Ascending aorta (tissue), 2 donors: ENCODE measurements at regions not wholly inside any gene's neighbourhood (a gene's known extent, or its start where the extent isn't known, plus 50 kb on each side); places are given as distances from the start of the nearest gene placed in this dataset.

ENCODE experiments used
- DNase-seq, 2 donors: peaks; one replicate each; pipeline ENCODE4 v3.0.0-alpha.2; 2019; ENCODE audit warnings: low spot score in 2 of 2
- H3K27ac ChIP-seq, 2 donors: fragments of 200-600 bp; sonication (generic); one replicate each; pipeline ENCODE4 v1.5.1; 2016 to 2017; ENCODE audit warnings: mild to moderate bottlenecking in 1 of 2
- H3K27me3 ChIP-seq: fragments of 200-600 bp; sonication (generic); one replicate; pipeline ENCODE4 v1.5.1; 2017
- H3K36me3 ChIP-seq, 2 donors: fragments of 200-600 bp; sonication (generic); one replicate each; pipeline ENCODE4 v1.5.1; 2016
- H3K4me1 ChIP-seq, 2 donors: fragments of 200-600 bp; sonication (generic); one replicate each; pipeline ENCODE4 v1.5.1; 2016 to 2017; ENCODE audit warnings: mild to moderate bottlenecking in 1 of 2
- H3K4me3 ChIP-seq, 2 donors: fragments of 200-600 bp; sonication (generic); one replicate each; pipeline ENCODE4 v1.5.1; 2016 to 2017; ENCODE audit warnings: mild to moderate bottlenecking in 1 of 2
- H3K9me3 ChIP-seq, 2 donors: fragments of 200-600 bp; sonication (generic); one replicate each; pipeline ENCODE4 v1.5.1; 2016
- CTCF ChIP-seq, 3 experiments: fragments of 200-600 bp in 2 of 3; fragments of 450-650 bp in 1 of 3; sonication (generic) in 2 of 3; IDR thresholded peaks; one replicate each; pipeline ENCODE4 v1.5.1; 2016 to 2019; ENCODE audit warnings: antibody characterized with exemption in 3 of 3, mild to moderate bottlenecking in 1 of 3, moderate library complexity in 1 of 3
- intact Hi-C: fragments of 100-400 bp; cut with DNase I; formaldehyde crosslinking; loops from one replicate; pipeline ENCODE4 v1.15.1; 2023

- DNase-seq: no peak
Measured at GRCh38 chr11:111093061-111093460, 152.5 kb upstream of the POU2AF2 start.

GRCh38 chr11:111091321-111091938 is 154.1 kb upstream of the POU2AF2 start:
- DNase-seq: no peak
- Histone ChIP-seq H3K27ac (no peak overlapping the region), H3K4me1 (no peaks in the 10 kb centered on the region), H3K36me3 (no peaks in the 10 kb centered on the region), H3K27me3 (no peaks in the 10 kb centered on the region), H3K4me3 (no peak overlapping the region), H3K9me3 (no peaks in the 10 kb centered on the region)
- TF ChIP-seq CTCF (IDR thresholded peaks at IDR 0.05): no peak
- intact Hi-C loops: loop anchor here (10.0 kb wide), 1 partner anchor 613 kb away; no protein-coding TSS in a partner anchor

More at GRCh38 chr11:111093061-111093460, 152.5 kb upstream of the POU2AF2 start:
- H3K27me3 ChIP-seq: no peaks in the 10 kb centered on the region
- H3K9me3 ChIP-seq: no peaks in the 10 kb centered on the region
- intact Hi-C loops: loop anchor here (10.0 kb wide), 1 partner anchor 612 kb away; no protein-coding TSS in a partner anchor
- H3K36me3 ChIP-seq: no peaks in the 10 kb centered on the region
- no peaks in the 10 kb centered on the region for H3K4me1 ChIP-seq
- no peak overlapping the region for H3K27ac ChIP-seq
- H3K4me3 ChIP-seq: no peak overlapping the region
- no peak for TF ChIP-seq CTCF (IDR thresholded peaks at IDR 0.05)

GRCh38 chr11:111089759-111090158 is 155.8 kb upstream of the POU2AF2 start:
- Histone ChIP-seq H3K36me3 (no peaks in the 10 kb centered on the region), H3K9me3 (no peaks in the 10 kb centered on the region), H3K4me3 (no peak overlapping the region), H3K27ac (no peak overlapping the region), H3K4me1 (no peaks in the 10 kb centered on the region), H3K27me3 (no peaks in the 10 kb centered on the region)
- no peak for DNase-seq
- intact Hi-C loops: loop anchor here (10.0 kb wide), 1 partner anchor 615 kb away; no protein-coding TSS in a partner anchor
- TF ChIP-seq CTCF (IDR thresholded peaks at IDR 0.05): no peak

- no peaks in the 10 kb centered on the region for H3K36me3 ChIP-seq
- TF ChIP-seq CTCF (IDR thresholded peaks at IDR 0.05): no peak
- no peaks in the 10 kb centered on the region for H3K9me3 ChIP-seq
- no peak overlapping the region for H3K4me3 ChIP-seq
- no peaks in the 10 kb centered on the region for H3K4me1 ChIP-seq
- H3K27me3 ChIP-seq: no peaks in the 10 kb centered on the region
- no peak for DNase-seq
- H3K27ac ChIP-seq: no peak overlapping the region
- intact Hi-C loops: no loop called here
Measured at GRCh38 chr11:111088847-111089355, 156.6 kb upstream of the POU2AF2 start.

- no peak for DNase-seq
- Histone ChIP-seq H3K9me3 (no peaks in the 10 kb centered on the region), H3K4me1 (no peaks in the 10 kb centered on the region), H3K27ac (no peak overlapping the region), H3K27me3 (no peaks in the 10 kb centered on the region), H3K4me3 (no peak overlapping the region), H3K36me3 (no peaks in the 10 kb centered on the region)
- no peak for TF ChIP-seq CTCF (IDR thresholded peaks at IDR 0.05)
- intact Hi-C loops: no loop called here
Measured at GRCh38 chr11:111086058-111086457, 159.5 kb upstream of the POU2AF2 start.
